Ramos (cell line): ENCODE measurements at regions not wholly inside any gene's neighbourhood (a gene's known extent, or its start where the extent isn't known, plus 50 kb on each side); places are given as distances from the start of the nearest gene placed in this dataset.
"Not testable (repeated sequence)": the region's sequence is repeated elsewhere in the genome, so short reads cannot be mapped to it uniquely, and the experiment has no call there.

ENCODE experiments used
- in situ Hi-C: fragments of 300-500 bp; cut with MboI; formaldehyde crosslinking; loops from one replicate; pipeline ENCODE4 v1.14.3; 2022; ENCODE audit warnings: low sequenced_read_pairs; ENCODE audit not compliant: unreplicated experiment

DNA sequence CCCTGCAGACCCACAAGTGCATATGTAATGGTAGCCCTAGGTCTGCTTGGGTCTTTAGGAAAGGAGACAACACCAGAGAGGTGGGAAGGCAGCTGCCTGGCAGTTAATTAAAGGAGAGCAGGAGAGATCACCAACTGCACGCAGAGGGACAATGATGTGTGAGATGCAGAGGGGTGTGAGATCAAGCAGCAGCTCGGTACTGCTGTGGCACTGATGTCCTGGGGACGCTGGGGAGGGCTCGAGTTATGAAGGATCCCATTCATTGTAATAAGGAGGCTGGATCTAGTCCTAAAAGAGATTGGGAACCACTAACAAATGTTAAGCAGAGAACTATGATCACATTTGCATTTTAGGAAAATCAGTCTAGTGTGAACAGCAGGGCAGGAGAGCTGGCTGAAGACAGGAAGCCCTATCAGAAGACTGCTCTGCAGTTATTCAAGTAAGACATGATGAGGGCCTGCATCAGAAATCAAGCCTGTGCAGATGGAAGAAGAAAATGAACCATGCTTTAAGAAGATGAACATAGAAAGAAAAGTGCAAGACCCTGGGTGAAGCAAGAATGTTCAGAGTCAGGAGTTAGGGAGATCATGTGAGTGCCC, 80.4 kb downstream of the DLEU7 start:
- in situ Hi-C loops, result no loop called here

DNA sequence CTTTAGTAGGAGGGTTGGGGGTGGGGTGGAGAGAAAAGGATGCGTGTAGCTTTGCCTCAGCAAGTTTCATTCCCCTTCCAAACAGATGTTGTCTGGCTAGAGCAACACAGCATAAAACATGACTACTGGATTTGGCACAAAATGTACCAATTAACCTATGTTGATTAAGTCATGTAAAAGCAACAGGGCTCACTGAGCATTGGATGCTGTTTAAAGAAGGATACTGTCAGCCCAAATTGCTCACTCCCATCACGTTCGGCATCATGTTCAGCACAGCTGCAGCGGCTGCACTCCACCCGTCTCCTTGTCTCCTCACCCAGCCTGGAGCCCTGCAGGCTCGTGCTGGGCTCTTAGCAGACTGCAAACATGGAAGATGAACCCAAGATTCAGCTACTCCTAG, 77.5 kb downstream of the DLEU7 start:
- in situ Hi-C loops, result no loop called here

DNA sequence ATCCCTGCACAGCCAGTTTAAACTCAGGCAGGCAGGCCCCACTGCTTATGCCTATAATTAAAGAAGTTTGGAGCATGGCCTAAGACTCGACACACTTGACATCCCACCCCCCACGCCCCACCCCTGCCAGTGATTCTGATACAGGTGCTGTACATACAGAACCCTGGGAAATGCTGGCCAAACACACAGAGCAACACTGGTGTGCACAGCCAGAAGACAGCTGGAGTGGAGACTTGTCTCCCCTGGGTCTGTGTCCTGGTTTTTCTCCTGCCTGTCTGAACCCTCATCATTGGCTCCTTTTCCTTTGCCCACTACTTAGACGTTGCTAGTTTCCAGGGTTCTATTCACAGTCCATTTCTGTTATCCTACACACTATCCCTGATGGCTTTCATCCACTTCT, 76.8 kb downstream of the DLEU7 start:
- in situ Hi-C loops, result no loop called here

DNA sequence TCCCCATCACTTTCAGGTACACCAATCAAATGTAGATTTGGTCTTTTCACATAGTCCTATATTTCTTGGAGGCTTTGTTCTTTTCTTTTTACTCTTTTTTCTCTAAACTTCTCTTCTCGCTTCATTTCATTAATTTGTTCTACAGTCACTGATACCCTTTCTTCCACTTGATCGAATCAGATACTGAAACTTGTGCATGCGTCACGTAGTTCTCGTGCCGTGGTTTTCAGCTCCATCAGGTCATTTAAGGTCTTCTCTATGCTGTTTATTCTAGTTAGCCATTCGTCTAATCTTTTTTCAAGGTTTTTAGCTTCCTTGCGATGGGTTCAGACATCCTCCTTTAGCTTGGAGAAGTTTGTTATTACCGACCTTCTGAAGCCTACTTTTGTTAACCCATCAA, 70.6 kb downstream of the DLEU7 start:
- in situ Hi-C loops, result not testable (repeated sequence)
